Omental fat pad (tissue), 3 donors: ENCODE measurements at regions not wholly inside any gene's neighbourhood (a gene's known extent, or its start where the extent isn't known, plus 50 kb on each side); places are given as distances from the start of the nearest gene placed in this dataset.

Experiments
- ATAC-seq: fragments of 150-250 bp; one replicate; pipeline ENCODE4 v1.9.1; 2016; ENCODE audit warnings: mild to moderate bottlenecking, moderate library complexity; ENCODE audit not compliant: low FRiP score
- DNase-seq: peaks from one replicate; pipeline ENCODE4 v3.0.0-alpha.2; 2019; ENCODE audit warnings: low spot score
- TF ChIP-seq, protein P1 (sequence below), 3 donors: fragments of 450-650 bp; IDR thresholded peaks; one replicate each; pipeline ENCODE4 v1.5.1; 2016 to 2017; ENCODE audit warnings: antibody characterized with exemption in 3 of 3, mild to moderate bottlenecking in 3 of 3, moderate library complexity in 2 of 3

DNA sequence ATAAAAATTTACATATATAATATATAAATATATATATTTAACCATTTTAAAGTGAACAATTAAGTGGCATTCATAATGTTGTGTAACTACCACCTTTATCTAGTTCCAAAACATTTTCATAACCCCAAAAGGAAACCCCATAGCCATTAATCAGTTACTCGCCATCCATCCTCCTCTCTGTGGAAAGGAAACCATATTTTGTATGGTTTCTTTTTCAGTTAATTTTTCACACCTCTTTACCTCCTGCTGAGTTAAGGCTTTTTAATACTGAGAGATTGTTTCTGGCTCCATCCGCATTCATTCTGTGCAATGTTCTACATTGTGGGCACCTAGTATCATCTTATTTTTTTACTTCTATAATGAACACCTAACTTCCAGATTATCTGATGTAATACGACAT lies 512.1 kb downstream of the LMO4 start:
- TF ChIP-seq, protein P1, sequence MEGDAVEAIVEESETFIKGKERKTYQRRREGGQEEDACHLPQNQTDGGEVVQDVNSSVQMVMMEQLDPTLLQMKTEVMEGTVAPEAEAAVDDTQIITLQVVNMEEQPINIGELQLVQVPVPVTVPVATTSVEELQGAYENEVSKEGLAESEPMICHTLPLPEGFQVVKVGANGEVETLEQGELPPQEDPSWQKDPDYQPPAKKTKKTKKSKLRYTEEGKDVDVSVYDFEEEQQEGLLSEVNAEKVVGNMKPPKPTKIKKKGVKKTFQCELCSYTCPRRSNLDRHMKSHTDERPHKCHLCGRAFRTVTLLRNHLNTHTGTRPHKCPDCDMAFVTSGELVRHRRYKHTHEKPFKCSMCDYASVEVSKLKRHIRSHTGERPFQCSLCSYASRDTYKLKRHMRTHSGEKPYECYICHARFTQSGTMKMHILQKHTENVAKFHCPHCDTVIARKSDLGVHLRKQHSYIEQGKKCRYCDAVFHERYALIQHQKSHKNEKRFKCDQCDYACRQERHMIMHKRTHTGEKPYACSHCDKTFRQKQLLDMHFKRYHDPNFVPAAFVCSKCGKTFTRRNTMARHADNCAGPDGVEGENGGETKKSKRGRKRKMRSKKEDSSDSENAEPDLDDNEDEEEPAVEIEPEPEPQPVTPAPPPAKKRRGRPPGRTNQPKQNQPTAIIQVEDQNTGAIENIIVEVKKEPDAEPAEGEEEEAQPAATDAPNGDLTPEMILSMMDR (IDR thresholded peaks at IDR 0.05) = no peak
- DNase-seq (no peak), ATAC-seq (no peak)

DNA sequence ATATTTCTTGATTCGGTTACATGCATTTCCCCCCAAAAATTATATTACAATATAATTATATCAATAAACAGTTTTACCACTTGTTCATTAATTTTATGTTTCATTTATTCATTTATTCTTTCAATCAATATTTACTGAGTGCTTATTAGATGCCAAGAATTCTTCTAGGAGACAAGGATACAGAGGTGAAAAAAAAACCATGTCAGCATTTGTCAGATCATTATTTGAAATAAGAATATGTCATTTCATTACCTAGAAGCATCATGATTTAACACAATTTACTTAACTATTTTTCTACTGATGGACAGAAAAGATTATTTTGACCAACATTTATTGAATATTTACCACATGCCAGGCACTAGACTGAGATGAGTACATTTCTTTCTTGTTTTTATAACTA lies 512.7 kb downstream of the LMO4 start:
- TF ChIP-seq, protein P1 (IDR thresholded peaks at IDR 0.05) = no peak
- DNase-seq = no peak
- ATAC-seq = no peak

DNA sequence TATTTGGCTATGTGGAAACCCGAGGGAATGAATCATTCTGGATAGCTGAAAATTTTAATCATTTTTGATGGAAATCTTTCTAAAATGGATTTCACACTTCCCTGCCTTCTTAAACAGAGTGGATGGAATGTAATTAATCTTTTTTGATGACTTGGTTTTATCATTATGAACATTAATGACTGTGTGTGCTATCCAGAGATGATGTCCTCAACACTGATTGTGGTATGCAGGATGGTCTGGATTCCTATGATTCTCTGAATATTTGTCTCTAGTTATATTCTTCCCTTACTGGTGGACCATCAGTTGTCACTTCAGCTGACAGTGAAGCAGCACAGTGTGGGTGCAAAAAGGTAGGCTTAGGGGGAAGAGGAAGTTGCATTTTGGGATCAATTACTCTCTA lies 513.5 kb downstream of the LMO4 start:
- ATAC-seq (no peak), DNase-seq (no peak)
- TF ChIP-seq, protein P1 (IDR thresholded peaks at IDR 0.05) = no peak

DNA sequence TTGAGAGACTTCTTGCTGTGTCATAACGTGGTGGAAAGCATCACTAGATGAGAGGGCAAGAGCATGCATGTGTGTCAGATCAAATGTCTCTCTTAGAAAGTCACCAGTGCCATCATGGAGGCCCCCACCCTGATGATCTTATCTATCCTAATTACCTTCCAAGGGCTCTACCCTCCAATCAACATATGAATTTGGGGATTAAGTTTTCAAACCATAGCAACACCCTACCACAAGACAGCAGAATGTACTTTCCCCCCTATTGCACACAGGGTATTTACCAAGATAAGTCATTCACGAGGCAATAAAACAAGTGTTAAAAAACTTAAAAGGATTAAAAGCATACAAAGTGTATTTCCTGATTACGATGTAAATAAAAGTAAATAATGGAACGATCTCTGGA lies 515.6 kb downstream of the LMO4 start:
- TF ChIP-seq, protein P1 (IDR thresholded peaks at IDR 0.05) = no peak
- DNase-seq (no peak), ATAC-seq (no peak)

DNA sequence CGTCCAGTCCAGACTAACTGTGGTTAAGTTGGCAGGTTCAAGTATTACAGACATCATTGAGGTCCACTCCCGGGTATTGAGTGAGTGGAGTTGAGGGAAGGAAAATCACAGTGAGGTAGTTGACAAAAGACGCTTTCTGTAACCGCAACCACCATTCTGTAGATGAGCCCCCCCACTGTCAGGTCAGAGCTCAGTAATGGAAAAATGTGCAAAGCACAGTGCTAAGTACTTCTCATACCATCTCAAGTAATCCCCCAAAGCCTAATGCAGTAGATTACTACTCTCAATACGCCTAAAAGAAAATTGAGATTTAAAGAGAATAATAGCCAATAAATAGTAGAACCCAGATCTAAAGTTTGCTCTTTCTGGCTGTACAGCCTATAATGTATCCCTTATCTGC lies 522.8 kb downstream of the LMO4 start:
- ATAC-seq (no peak), DNase-seq (no peak)
- TF ChIP-seq, protein P1 (IDR thresholded peaks at IDR 0.05) = no peak

DNA sequence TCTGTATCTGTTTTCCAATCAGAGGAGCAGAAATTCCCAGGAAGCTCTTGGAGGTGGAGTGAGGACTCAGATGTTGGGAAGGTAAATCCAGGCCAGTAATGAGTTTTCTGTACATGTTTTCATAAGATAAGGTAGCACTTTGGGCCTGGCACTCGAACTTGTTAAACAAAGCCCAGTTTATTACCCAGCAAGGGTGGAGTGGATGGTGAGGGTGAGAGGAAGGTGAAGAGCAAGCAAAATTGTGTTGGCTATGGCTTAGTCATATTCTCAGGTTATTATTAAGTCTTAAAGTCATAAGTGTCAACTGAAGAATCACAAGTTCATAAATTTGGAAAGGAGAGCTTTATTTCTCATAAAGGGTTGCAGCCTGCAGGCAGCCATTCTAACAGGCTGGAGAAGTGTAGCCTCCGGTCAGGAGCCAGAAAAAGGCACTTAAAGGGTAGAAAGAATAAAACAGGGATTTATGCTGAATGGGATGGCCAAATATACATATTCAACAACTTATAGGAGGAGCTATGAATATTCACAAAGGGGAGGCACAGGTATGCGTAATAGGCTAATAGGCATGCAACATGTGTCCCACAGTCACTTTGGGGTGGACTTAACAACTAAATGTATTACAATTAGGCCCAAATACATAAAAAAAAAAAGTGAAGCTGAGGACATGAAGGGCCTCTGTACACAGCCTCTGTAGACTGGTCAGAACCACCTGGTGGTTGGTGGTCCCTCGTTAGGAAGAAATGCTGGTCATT lies 523.9 kb downstream of the LMO4 start:
- ATAC-seq (no peak), DNase-seq (no peak)
- TF ChIP-seq, protein P1 (IDR thresholded peaks at IDR 0.05) = no peak
